HCT116 (cell line): ENCODE measurements at regions not wholly inside any gene's neighbourhood (a gene's known extent, or its start where the extent isn't known, plus 50 kb on each side); places are given as distances from the start of the nearest gene placed in this dataset.

ENCODE experiments used
- ATF3 ChIP-seq: IDR thresholded peaks from 2 replicates; pipeline ENCODE4 v1.6.1; 2012
- CTCF ChIP-seq, 3 experiments: fragments of 200-600 bp in 1 of 3; sonication (generic) in 1 of 3; IDR thresholded peaks in 2 of 3; conservative IDR thresholded peaks in 1 of 3; 2 replicates each; pipeline ENCODE4 v1.5.1; 2012 to 2017; ENCODE audit warnings: low read depth in 2 of 3, low read length in 2 of 3, antibody characterized with exemption in 1 of 3, borderline replicate concordance in 1 of 3, control low read depth in 1 of 3, mild to moderate bottlenecking in 1 of 3, mixed read lengths in 1 of 3, mixed run types in 1 of 3, moderate library complexity in 1 of 3; ENCODE audit not compliant: insufficient read depth in 1 of 3

GRCh38 chr6:4296552-4296951, 161.2 kb upstream of the ECI2 start:
- TF ChIP-seq ATF3 (no peak), CTCF (IDR thresholded peaks at IDR 0.05 in 2 of 3, conservative IDR thresholded peaks at IDR 0.05 in 1 of 3; ENCODE audit: borderline replicate concordance in 1 of 3, insufficient read depth in 1 of 3, low read depth in 2 of 3, low read length in 2 of 3) (no peak)
